Right cardiac atrium (tissue), 5 donors: ENCODE measurements at regions not wholly inside any gene's neighbourhood (a gene's known extent, or its start where the extent isn't known, plus 50 kb on each side); places are given as distances from the start of the nearest gene placed in this dataset.
"Not testable (repeated sequence)": the region's sequence is repeated elsewhere in the genome, so short reads cannot be mapped to it uniquely, and the experiment has no call there.

Source experiments
- ATAC-seq, 2 donors: fragments of 200-7000 bp; cut with Tn5 transposase; one replicate each; pipeline versions ENCODE4 v1.8.0 to v1.9.1; 2020; ENCODE audit warnings: moderate library complexity in 2 of 2, mild to moderate bottlenecking in 1 of 2
- DNase-seq, 3 donors: peaks; one replicate each; pipeline ENCODE4 v3.0.0-alpha.2; 2020
- H3K27ac ChIP-seq: one replicate; pipeline ENCODE4 v1.5.1; 2013; ENCODE audit warnings: mild to moderate bottlenecking, low read length, control low read depth, moderate library complexity
- H3K27me3 ChIP-seq: one replicate; pipeline ENCODE4 v1.6.1; 2013; ENCODE audit not compliant: control insufficient read depth, insufficient read depth
- H3K4me1 ChIP-seq: one replicate; pipeline ENCODE4 v1.6.1; 2013; ENCODE audit warnings: low read length; ENCODE audit not compliant: control insufficient read depth, insufficient read depth
- H3K4me3 ChIP-seq: one replicate; pipeline ENCODE4 v1.5.1; 2013; ENCODE audit warnings: low read length, control low read depth
- H3K9me3 ChIP-seq: one replicate; pipeline ENCODE4 v1.6.1; 2013; ENCODE audit warnings: low read length; ENCODE audit not compliant: control insufficient read depth
- WGBS: extraction: QIAGEN DNeasy Blood & Tissue Kit; methylation state at CpG from one replicate; pipeline ENCODE4 v1.1.7; 2013; 5-methylcytosine and 5-hydroxymethylcytosine counted together
- intact Hi-C, 4 donors: fragments of 100-400 bp; cut with DNase I; formaldehyde crosslinking; loops; one replicate each; pipeline versions ENCODE4 v1.11.0 to v1.14.0; 2022 to 2023
- donor health status: healthy with polysubstance abuse.
- donor health status: DM: no; HTN: yes; CAD: no.
- donor health status: DM: no; HTN: no; CAD: no.
- donor health status: DM: no; HTN: yes; CAD: no; lungs with severe emphysema.
- donor health status: DM: yes; HTN: yes; CAD: no.

DNA sequence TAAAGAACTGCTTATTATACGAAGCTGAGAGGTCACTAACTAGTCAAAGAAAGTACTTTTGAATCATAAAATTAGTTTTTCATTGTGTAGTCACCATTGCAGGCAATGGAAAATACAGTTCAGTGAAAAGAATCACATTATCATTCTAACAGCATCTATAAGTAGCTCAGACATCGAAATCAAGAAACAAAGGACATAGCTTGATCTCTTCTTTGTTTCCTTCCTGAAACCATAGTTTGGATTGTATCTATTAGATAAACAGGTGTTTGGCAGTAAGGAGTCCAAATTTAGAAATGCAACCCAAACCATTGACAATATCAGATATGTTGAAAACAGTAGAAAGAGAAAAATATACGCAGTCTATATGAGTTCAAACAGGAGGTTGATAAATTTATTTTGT, 697.3 kb downstream of the TFAP2A start:
- 47% methylated on average over 3 of the region's 3 CpGs for WGBS
- intact Hi-C loops = no loop called here
- DNase-seq (no peak), ATAC-seq (no peak)
- H3K9me3 ChIP-seq = no peaks in the 10 kb centered on the region
- no peaks in the 10 kb centered on the region for H3K4me1 ChIP-seq
- no peak overlapping the region for H3K4me3 ChIP-seq
- no peaks in the 10 kb centered on the region for H3K27me3 ChIP-seq
- no peak overlapping the region for H3K27ac ChIP-seq

DNA sequence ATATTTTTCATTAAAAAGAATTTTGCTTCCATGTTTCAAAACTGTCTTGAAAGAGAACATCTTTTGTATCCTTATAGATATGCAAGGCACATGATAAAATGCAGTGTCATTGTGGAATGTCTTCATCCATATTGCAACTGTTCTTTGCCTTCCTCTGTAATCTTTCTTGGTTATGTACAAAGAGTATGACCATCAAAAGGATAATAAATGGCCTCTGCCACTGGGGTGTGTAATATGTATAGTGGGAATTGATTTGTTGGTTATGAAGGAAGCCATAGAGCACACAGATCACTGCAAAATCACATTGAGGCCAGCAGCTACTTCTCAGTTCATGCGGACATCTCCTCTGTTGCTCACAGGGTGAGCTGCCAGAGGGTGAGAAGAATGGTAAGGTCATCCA, 703.5 kb downstream of the TFAP2A start:
- H3K4me1 ChIP-seq = no peaks in the 10 kb centered on the region
- no peak overlapping the region for H3K4me3 ChIP-seq
- no peak overlapping the region for H3K27ac ChIP-seq
- DNase-seq = no peak
- 86% methylated on average over 1 of the region's 1 CpG for whole genome bisulfite sequencing
- intact Hi-C loops = no loop called here
- no peaks in the 10 kb centered on the region for H3K9me3 ChIP-seq
- H3K27me3 ChIP-seq = no peaks in the 10 kb centered on the region
- no peak for ATAC-seq

DNA sequence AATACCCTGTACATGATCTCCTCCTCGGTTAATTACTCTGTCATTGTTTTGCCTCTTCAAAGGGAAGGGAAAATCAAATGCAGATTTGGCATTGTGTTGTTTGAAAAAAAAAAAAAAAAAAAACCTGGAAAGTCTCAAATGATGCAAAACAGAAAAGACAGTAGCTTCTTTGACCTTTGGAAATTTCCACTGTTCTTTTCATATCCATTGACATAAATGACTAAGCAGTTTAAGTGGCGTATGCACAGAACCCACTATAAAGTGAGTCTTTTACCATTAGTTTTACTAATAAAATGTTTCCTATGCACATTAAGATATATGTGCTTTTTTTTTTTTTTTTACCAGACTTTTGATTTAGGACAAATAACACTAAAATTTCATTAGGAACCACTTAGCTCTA, 704.3 kb downstream of the TFAP2A start:
- H3K27me3 ChIP-seq = no peaks in the 10 kb centered on the region
- H3K27ac ChIP-seq = no peak overlapping the region
- H3K4me1 ChIP-seq = no peaks in the 10 kb centered on the region
- H3K4me3 ChIP-seq = no peak overlapping the region
- no peak for ATAC-seq
- no peak for DNase-seq
- H3K9me3 ChIP-seq = no peaks in the 10 kb centered on the region
- intact Hi-C loops = no loop called here
- 70% methylated on average over 2 of the region's 2 CpGs for WGBS

DNA sequence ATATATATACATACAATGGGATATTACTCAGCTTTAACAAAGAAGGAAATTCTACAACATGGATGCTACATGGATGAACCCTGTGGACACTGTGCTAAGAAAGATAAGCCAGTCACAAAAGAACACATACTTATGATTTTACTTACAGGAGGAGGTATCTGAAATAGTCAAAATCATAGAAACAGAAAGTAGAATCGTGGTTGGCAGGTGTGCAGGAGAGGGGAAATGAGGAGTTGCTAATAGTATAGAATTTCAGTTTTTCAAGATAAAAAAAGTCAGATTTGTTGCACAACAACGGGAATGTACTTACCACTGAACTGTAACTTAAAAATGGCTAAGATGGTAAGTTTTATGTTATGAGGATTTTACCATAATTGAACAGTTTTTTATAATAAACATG, 706.3 kb downstream of the TFAP2A start:
- Histone ChIP-seq H3K27ac (no peak overlapping the region), H3K9me3 (no peaks in the 10 kb centered on the region), H3K4me1 (no peaks in the 10 kb centered on the region), H3K4me3 (no peak overlapping the region), H3K27me3 (no peaks in the 10 kb centered on the region)
- ATAC-seq (no peak), DNase-seq (no peak)
- intact Hi-C loops = no loop called here
- WGBS = 68% methylated on average over 2 of the region's 2 CpGs

DNA sequence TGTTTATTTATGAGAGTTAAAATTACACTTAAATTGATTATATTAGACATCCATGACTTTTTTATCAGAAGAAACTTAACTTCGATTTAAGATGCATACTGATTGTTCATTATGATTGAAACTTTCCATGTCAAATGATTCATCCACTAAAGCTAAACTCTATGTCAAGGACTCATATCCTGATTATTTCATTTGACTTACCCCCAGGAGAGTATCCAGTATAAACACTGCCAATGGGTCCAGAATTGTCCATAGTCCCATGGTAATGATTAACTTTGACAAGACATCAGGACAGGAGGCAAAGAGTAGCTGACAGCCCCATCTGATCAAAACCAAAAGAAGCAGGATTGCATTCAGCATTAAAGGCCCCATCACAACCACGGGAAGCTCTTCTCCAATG, 709.9 kb downstream of the TFAP2A start:
- WGBS = 72% methylated on average over 2 of the region's 2 CpGs
- DNase-seq (no peak), ATAC-seq (no peak)
- no peaks in the 10 kb centered on the region for H3K9me3 ChIP-seq
- intact Hi-C loops = no loop called here
- H3K4me3 ChIP-seq = no peak overlapping the region
- no peaks in the 10 kb centered on the region for H3K27me3 ChIP-seq
- no peaks in the 10 kb centered on the region for H3K4me1 ChIP-seq
- H3K27ac ChIP-seq = no peak overlapping the region

DNA sequence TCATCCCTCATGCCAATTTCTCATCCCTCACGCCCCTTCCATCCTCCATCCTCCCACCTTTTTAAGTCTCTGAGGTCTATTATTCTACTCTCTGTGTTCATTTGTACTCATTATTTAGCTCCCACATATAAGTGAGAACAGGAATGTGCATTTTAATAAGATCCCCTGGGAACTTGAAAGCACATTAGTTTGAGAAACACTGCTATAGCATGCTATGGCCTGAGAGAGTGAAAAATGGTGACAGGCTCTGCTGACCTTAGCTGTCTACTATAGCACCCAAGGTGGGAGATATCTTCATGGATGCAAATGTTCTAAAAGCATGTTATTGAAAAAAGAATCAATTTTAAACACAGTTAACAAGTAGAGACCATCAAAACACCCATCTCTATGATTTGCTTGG, 712.0 kb downstream of the TFAP2A start:
- Histone ChIP-seq H3K4me3 (no peak overlapping the region), H3K9me3 (no peaks in the 10 kb centered on the region), H3K4me1 (no peaks in the 10 kb centered on the region), H3K27ac (no peak overlapping the region), H3K27me3 (no peaks in the 10 kb centered on the region)
- WGBS = 63% methylated on average over 1 of the region's 1 CpG
- ATAC-seq (no peak), DNase-seq (no peak)
- intact Hi-C loops = no loop called here

DNA sequence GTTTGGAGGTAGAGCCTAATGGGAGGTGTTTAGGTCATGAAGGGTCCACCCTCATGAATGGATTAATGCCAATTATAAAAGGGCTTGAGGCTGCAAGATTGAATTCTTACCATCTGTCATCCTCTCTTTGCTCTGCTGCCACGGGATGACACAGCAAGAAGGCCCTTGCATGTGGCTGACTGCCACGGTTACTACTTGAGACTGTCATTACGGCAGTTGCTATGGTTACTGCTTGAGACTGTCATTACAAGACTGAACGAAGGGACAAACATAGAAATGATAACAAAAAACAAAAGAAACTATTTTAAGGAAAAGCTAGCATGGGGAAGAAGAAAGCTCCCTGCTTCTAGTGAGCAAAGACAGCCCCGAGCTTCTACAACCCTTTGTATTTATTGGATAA, 715.0 kb downstream of the TFAP2A start:
- WGBS = 58% methylated on average over 5 of the region's 5 CpGs

DNA sequence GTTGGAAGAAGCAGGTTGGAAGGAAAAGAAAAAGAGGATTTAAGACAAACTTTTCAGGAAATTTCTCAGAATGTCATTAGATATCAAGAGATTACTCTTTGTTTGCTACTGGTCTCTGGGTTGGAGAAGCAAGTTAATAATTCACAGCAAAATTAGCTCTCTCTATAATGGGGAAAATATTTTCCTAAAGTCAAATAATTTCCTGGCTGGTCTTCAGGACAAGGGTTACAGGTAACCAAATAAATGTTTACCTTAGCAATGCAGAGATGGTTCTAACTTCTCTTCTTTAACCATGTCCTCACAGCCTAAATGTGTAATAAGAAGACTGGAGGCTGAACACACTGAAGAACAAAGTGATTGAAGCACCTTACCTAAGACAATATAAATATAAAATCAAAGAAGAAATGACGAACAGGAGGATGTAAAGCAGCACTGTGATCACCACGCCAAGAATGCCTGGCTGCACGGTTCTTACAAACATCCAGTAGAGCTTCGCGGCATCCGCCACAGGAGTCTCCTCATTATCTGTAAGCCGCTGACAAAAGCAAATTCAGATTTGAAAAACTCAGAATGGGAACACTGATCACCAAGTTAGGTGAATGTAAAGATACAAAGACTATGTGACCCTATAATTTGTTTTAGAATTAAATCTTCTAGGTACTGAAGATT, 717.5 kb downstream of the TFAP2A start:
- no peak for ATAC-seq
- whole genome bisulfite sequencing = 85% methylated on average over 7 of the region's 7 CpGs

More for the DNA sequence above, 715.0 kb downstream of the TFAP2A start:
- no peak overlapping the region for H3K4me3 ChIP-seq
- no peak for ATAC-seq
- DNase-seq = no peak
- H3K27ac ChIP-seq = no peak overlapping the region
- no peaks in the 10 kb centered on the region for H3K9me3 ChIP-seq
- intact Hi-C loops = no loop called here
- H3K4me1 ChIP-seq = no peaks in the 10 kb centered on the region
- no peaks in the 10 kb centered on the region for H3K27me3 ChIP-seq

DNA sequence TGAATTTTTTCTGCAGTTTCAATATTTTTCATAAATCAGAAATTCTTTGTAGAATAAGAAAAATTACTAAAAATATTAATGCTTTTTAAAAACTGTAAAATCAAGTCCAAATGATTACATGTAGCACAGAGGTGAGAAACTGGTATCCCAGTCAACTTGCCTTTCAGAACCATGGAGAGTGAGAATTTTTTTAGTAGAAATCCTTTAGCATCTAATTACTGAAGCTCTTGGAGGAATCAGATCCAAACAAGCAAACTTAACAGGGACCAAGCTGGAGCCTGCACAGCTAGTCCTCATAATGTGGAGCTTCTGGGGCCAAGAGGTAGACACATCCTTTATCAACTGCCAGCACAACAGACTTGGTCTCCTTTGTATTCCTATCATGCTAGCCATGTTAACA, 724.5 kb downstream of the TFAP2A start:
- Histone ChIP-seq H3K4me3 (no peak overlapping the region), H3K9me3 (no peaks in the 10 kb centered on the region), H3K27me3 (no peaks in the 10 kb centered on the region), H3K27ac (no peak overlapping the region), H3K4me1 (no peaks in the 10 kb centered on the region)
- intact Hi-C loops = no loop called here
- DNase-seq (no peak), ATAC-seq (no peak)

More for the DNA sequence above, 717.5 kb downstream of the TFAP2A start:
- no peaks in the 10 kb centered on the region for H3K9me3 ChIP-seq
- no peak overlapping the region for H3K27ac ChIP-seq
- no peak overlapping the region for H3K4me3 ChIP-seq
- intact Hi-C loops = no loop called here
- DNase-seq = no peak
- no peaks in the 10 kb centered on the region for H3K4me1 ChIP-seq
- H3K27me3 ChIP-seq = no peaks in the 10 kb centered on the region

DNA sequence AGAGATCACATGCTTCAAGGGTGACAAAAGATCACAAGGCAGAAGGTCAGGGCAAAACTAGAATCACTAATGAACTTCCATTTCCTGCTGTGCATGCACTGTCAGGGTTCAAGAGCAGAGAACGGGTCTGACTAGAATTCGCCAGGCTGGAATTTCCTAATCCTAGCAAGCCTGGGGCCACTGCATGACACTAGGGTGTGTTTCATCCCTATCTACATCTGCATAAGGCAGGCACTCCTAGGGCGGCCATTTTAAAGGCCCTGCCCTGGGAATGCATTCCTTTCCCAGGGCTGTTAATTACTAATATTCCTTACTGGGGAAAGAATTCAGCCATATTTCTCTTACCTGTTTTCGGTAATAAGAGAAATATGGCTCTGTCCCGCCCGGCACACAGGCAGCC, 734.1 kb downstream of the TFAP2A start:
- H3K4me3 ChIP-seq, H3K9me3 ChIP-seq, H3K4me1 ChIP-seq, H3K27me3 ChIP-seq, intact Hi-C loops, ATAC-seq, H3K27ac ChIP-seq, DNase-seq: not testable (repeated sequence)
- WGBS = 90% methylated on average over 6 of the region's 6 CpGs

DNA sequence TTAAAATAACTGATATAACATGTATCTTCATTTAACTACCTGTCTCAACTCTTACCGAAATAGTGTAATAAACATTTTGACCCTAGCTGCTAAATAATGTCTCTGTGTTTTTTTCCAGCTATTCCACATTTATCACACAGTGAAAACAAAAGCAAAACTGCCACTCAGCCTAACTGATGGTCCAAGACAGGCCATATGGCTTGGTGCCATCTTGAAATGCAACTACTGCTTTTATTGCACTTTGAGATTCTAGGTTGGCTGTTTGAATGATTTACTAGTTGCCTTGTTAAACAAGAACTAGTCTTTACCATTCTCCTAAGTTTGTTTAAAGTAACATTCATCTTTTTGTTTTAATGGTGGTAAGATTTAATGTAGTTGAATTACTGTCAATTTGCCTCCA, 739.8 kb downstream of the TFAP2A start:
- no peak overlapping the region for H3K4me3 ChIP-seq
- no peak overlapping the region for H3K27ac ChIP-seq
- DNase-seq (no peak), ATAC-seq (no peak)
- no peaks in the 10 kb centered on the region for H3K9me3 ChIP-seq
- intact Hi-C loops = no loop called here
- WGBS = 85% methylated on average over 1 of the region's 1 CpG
- H3K27me3 ChIP-seq = no peaks in the 10 kb centered on the region
- no peaks in the 10 kb centered on the region for H3K4me1 ChIP-seq

DNA sequence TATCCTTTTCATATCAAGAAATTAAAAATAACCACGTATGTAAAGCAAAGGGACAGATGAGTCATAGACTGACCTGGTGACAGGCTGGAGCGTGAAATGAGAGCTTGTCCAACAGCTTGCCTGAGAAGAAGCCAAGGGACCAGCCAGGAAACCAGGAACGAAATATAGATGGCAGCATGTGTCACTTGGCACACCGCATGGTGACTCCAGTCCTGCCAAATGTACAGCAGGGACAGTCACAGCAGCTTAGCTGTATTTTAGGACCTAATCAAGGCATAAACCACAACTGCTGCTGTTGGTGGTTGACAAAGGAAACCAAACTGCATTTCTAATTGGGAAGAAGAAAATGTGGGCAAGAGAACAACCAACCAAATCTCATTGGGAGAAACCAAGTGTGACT, 755.0 kb downstream of the TFAP2A start:
- H3K27me3 ChIP-seq = no peaks in the 10 kb centered on the region
- no peak overlapping the region for H3K27ac ChIP-seq
- no peaks in the 10 kb centered on the region for H3K9me3 ChIP-seq
- ATAC-seq = no peak
- intact Hi-C loops = no loop called here
- DNase-seq = no peak
- WGBS = 58% methylated on average over 4 of the region's 4 CpGs
- H3K4me1 ChIP-seq = no peaks in the 10 kb centered on the region
- no peak overlapping the region for H3K4me3 ChIP-seq
